Stimulated activated naive CD8-positive, alpha-beta T cell treated with anti-CD3 and anti-CD28 coated beads, Interleukin-15, amount 100 ng/mL, for 72 hours (primary cell): ENCODE measurements at regions not wholly inside any gene's neighbourhood (a gene's known extent, or its start where the extent isn't known, plus 50 kb on each side); places are given as distances from the start of the nearest gene placed in this dataset.
A peak's percentile ranks its signal among the peaks of the same experiment; 100 is the strongest.
"Not testable (repeated sequence)": the region's sequence is repeated elsewhere in the genome, so short reads cannot be mapped to it uniquely, and the experiment has no call there.

ENCODE experiments used
- ATAC-seq: fragments of 150-1000 bp; cut with Tn5 transposase; 2 replicates; pipeline ENCODE4 v1.10.0; 2021; ENCODE audit warnings: mild to moderate bottlenecking, moderate library complexity
- DNase-seq, 2 donors: peaks; one replicate each; pipeline ENCODE4 v3.0.0; 2021 to 2022
- H3K27ac Mint-ChIP-seq, 2 donors: one replicate each; pipeline ENCODE4 v1.8.0; 2022; ENCODE audit warnings: mild to moderate bottlenecking in 2 of 2, mixed read lengths in 2 of 2, moderate library complexity in 2 of 2
- H3K27me3 Mint-ChIP-seq: one replicate; pipeline ENCODE4 v1.8.0; 2022; ENCODE audit warnings: mixed read lengths
- H3K4me1 Mint-ChIP-seq: one replicate; pipeline ENCODE4 v1.8.0; 2022; ENCODE audit warnings: mild to moderate bottlenecking, mixed read lengths
- H3K4me3 Mint-ChIP-seq, 2 donors: one replicate each; pipeline ENCODE4 v1.8.0; 2022; ENCODE audit warnings: mild to moderate bottlenecking in 2 of 2, mixed read lengths in 2 of 2, moderate library complexity in 1 of 2
- H3K9me3 Mint-ChIP-seq, 2 donors: one replicate each; pipeline ENCODE4 v1.8.0; 2022; ENCODE audit warnings: mixed read lengths in 2 of 2

GRCh38 chr15:32536507-32537172 lies 56.6 kb upstream of the GOLGA8N start:
- ATAC-seq (peak; percentile 94), DNase-seq (peak; percentile 79 to 88)
- not testable (repeated sequence) for H3K27me3 Mint-ChIP-seq, H3K4me1 Mint-ChIP-seq, H3K9me3 Mint-ChIP-seq
- Mint-ChIP-seq H3K4me3 (peak overlapping the region; percentile 63 to 69), H3K27ac (peak overlapping the region in 1 of 2 donors; percentile 46)

DNA sequence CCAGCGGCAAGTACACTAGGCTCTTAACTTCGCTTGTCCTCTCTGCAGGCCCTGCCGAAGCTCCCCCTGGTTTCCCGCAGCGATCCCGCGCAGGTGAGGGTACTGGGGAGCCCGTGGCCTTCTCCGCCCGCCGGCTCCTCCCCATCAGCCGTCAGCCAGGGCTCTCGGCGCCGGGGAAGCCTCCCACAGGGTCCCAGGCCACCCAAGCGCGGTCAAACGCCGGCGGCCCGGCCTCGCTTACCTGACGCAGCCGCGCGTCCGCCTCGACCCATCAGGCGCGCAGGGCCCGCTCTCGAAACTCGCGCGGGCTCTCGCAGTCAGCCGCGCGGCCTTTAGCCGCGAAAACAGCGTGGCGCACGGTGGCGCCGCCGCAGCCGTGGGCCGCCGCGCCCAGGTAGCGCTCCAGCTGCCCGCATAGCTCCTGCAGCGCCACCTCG lies 57.2 kb upstream of the GOLGA8N start:
- not testable (repeated sequence) for H3K4me1 Mint-ChIP-seq, H3K27me3 Mint-ChIP-seq, H3K9me3 Mint-ChIP-seq, H3K4me3 Mint-ChIP-seq, DNase-seq, H3K27ac Mint-ChIP-seq
- peak; percentile 59 for ATAC-seq

- H3K4me3 Mint-ChIP-seq, H3K27ac Mint-ChIP-seq, H3K27me3 Mint-ChIP-seq, DNase-seq, H3K4me1 Mint-ChIP-seq, H3K9me3 Mint-ChIP-seq: not testable (repeated sequence)
- ATAC-seq, result peak; percentile 60
Observed at GRCh38 chr15:32535150-32535898, 57.9 kb upstream of the GOLGA8N start.

DNA sequence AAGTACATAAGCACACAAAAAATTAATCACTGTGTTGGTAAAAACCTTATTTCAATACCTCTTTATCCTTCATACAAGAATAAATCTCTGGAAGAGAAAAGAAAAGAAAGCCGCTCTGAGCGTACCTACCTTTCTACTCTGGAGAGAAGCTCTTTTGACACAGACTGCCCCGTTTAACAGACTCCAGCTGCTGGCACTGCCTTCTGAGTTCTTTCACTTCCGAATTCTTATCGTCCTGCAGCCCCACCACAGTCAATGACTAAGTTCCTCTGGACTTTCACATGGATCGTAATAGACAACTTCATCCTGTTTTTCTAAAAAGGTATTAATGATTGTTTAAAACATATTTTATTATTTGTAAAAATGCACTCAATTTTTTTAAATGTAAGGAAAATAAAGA lies 67.5 kb upstream of the GOLGA8O start:
- H3K4me3 Mint-ChIP-seq, ATAC-seq, H3K9me3 Mint-ChIP-seq, H3K4me1 Mint-ChIP-seq, DNase-seq, H3K27ac Mint-ChIP-seq, H3K27me3 Mint-ChIP-seq: not testable (repeated sequence)

DNA sequence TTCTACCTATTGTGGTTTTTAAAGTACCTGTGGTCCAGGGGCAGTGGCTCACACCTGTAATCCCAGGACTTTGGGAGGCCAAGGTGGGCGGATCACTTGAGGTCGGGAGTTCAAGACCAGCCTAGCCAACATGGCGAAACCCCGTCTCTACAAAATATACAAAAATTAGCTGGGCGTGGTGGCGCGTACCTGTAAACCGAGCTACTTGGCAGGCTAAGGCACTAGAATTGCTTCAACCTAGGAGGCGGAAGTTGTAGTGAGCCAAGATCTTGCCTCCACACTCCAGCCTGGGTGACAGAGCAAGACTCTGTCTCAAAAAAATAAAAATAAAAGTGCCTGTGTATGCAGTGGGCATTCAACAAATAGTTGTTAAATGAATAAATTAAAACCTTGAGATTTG lies 67.0 kb upstream of the GOLGA8O start:
- H3K4me1 Mint-ChIP-seq, H3K27ac Mint-ChIP-seq, H3K9me3 Mint-ChIP-seq, DNase-seq, ATAC-seq, H3K27me3 Mint-ChIP-seq, H3K4me3 Mint-ChIP-seq: not testable (repeated sequence)

DNA sequence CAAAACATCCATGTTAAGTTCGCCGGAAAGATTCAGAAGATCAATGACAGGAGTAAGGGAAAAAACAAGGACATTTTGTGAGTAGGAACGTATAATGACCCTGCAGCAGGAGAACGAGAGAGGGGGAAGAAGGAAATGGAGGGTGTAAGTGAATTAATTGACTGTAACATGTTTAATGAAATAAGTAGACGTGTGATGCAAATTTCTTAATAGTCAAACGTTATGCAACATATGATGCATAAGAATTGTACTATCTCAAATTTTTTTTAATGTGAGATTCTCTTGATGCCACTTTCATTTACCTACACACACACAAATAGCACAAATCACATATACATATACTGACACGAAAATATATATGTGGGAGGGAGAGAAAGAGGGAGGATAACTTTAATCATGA lies 63.5 kb upstream of the GOLGA8O start:
- H3K27me3 Mint-ChIP-seq, DNase-seq, H3K4me1 Mint-ChIP-seq, H3K27ac Mint-ChIP-seq, ATAC-seq, H3K4me3 Mint-ChIP-seq, H3K9me3 Mint-ChIP-seq: not testable (repeated sequence)

- H3K9me3 Mint-ChIP-seq, H3K27me3 Mint-ChIP-seq, H3K27ac Mint-ChIP-seq, H3K4me3 Mint-ChIP-seq, H3K4me1 Mint-ChIP-seq, DNase-seq, ATAC-seq: not testable (repeated sequence)
Observed at GRCh38 chr15:32518013-32518412, 62.6 kb upstream of the GOLGA8O start.

- not testable (repeated sequence) for H3K4me1 Mint-ChIP-seq, H3K27me3 Mint-ChIP-seq, H3K4me3 Mint-ChIP-seq, H3K27ac Mint-ChIP-seq, ATAC-seq, H3K9me3 Mint-ChIP-seq, DNase-seq
Observed at GRCh38 chr15:32516954-32517353, 61.5 kb upstream of the GOLGA8O start.

DNA sequence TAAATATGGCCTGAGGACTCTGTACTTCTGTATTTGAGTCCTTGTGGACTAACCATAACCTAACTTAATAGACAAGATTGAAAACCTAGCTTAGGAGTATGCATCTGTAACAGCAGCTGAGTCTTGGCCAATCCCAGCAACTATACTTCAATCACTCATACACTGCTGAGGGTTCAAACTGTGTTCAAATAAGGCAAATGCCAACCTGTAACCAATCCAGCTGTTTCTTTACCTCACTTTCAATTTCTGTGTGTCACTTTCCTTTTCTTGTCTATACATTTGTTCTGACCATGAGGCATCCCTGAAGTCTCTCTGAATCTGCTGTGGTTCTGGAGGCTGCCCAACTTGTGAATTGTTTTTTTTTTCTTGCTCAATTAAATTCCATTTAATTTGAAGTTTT lies 57.9 kb upstream of the GOLGA8O start:
- H3K27ac Mint-ChIP-seq, H3K4me3 Mint-ChIP-seq, DNase-seq, H3K4me1 Mint-ChIP-seq, H3K27me3 Mint-ChIP-seq, H3K9me3 Mint-ChIP-seq: not testable (repeated sequence)
- ATAC-seq, result peak; percentile 80

DNA sequence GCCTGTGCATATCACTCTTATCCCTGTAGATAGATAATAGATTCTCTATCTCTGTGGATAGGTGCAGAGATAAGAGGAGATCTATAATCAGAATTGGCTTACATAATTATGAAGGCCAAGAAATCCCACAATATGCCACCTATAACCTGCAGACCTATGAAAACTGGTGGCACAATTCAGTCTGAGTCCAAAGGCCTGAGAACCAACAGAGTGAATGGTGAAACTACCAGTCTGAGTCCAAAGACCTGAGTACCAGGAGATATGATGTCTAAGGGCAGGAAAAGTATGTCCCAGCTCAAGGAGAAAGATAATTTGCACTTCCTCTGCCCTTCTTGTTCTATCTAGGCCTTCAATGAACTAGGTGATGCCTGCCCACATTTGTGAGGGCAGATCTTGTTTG lies 54.6 kb upstream of the GOLGA8O start:
- not testable (repeated sequence) for DNase-seq, H3K27me3 Mint-ChIP-seq, H3K4me1 Mint-ChIP-seq, H3K4me3 Mint-ChIP-seq, H3K9me3 Mint-ChIP-seq, H3K27ac Mint-ChIP-seq, ATAC-seq

DNA sequence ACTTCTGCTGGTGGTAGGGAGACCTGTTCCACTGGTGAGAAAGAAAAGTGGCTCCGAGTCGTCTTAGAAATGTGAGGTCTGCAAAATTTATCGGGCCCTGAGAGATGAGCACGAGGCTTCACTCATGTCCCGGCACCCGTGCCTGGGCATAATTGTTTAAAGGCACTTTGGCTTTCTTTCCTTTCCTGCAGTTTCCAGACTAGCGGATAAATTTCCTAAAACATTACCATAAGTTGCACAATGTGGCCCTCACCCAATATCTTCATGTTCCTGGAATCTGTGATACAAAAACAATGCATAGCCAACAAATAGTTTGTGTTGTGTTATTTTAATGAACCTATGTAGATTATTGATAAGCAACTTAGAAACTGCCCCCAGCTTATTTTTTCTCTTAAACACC lies 52.6 kb upstream of the GOLGA8O start:
- not testable (repeated sequence) for DNase-seq, H3K27ac Mint-ChIP-seq, H3K4me1 Mint-ChIP-seq, H3K27me3 Mint-ChIP-seq, ATAC-seq, H3K4me3 Mint-ChIP-seq, H3K9me3 Mint-ChIP-seq

DNA sequence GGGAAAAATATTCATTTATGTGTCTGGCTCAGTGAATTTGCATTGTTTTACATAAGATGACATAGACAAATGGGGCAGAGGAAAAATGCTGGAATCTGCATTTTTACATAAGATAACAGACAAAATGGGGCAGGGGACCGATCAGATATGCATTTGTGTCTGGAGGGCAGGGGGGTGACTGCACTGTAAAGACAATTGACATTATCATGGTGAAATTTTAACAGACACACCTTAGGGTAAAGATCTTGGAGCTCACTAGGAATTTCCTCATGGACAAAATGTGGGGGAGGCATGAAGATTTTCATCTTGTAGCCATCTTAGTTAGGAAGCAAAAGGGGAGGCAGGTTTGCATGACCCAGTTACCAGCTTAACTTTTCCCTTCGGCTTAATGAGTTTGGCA lies 51.4 kb upstream of the GOLGA8O start:
- not testable (repeated sequence) for H3K27ac Mint-ChIP-seq, DNase-seq, H3K4me3 Mint-ChIP-seq, H3K9me3 Mint-ChIP-seq, H3K27me3 Mint-ChIP-seq, H3K4me1 Mint-ChIP-seq, ATAC-seq

DNA sequence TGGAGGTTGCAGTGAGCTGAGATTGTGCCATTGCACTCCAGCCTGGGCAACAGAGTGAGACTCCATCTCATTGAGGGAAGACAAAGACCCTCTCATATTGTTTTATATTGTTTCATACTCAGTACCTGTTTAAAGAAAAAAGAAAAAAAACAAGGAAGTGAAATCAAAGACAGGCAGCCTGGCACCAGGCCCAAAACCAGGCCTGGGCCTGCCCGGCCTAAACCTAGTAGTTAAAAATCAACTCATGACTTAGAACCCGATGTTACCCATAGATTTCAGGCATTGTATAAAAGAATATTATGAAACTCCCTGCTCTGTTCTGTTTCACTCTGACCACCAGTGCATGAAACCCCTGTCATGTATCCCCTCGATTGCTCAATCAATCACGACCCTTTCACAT lies 50.2 kb upstream of the GOLGA8O start:
- not testable (repeated sequence) for DNase-seq, ATAC-seq, H3K9me3 Mint-ChIP-seq, H3K4me1 Mint-ChIP-seq, H3K27me3 Mint-ChIP-seq, H3K4me3 Mint-ChIP-seq, H3K27ac Mint-ChIP-seq
